ENCODE measurements at regions not wholly inside any gene's neighbourhood (a gene's known extent, or its start where the extent isn't known, plus 50 kb on each side); places are given as distances from the start of the nearest gene placed in this dataset.

DNA sequence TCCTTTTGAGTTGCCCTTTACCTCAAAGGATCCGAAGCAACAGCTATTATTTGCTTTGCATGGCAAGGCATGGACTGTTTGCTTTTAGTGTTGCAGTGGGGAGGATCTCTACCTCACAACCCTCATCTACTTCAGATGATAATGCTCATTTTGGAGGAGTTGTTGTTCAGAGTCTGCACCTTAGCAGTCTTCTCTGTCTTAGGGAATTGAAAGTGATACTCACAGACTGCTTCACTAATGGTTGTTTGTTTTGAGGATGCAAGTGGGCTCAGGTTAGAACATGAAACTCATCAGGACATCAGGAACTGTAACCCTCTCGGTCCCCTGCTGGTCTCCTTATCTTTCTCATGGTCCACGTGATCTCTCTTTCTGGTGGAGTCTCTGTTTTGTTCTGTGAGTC, 172.9 kb upstream of the ANKH start:
- 90% methylated on average over 3 of the region's 3 CpGs; no CpG with 5 or more reads in 1 of the 2 experiments for WGBS, 2 experiments (ENCODE audit: extremely low coverage in 1 of 2, insufficient coverage in 1 of 2, insufficient read length in 1 of 2, insufficient replicate concordance in 2 of 2, low coverage in 1 of 2, low lambda C conversion rate in 2 of 2, missing lambda C conversion rate in 1 of 2)
- no peak overlapping the region for H3K4ac ChIP-seq (replicated peaks; ENCODE audit: insufficient read length, low read depth, low read length)
- no peak overlapping the region for H2AK5ac ChIP-seq (ENCODE audit: low read depth, low read length)
- H4K20me1 ChIP-seq (replicated peaks in 1 of 2; ENCODE audit: control insufficient read depth in 1 of 2, insufficient read depth in 2 of 2, low read length in 2 of 2) = no peaks in the 10 kb centered on the region
- no peak overlapping the region for H3K4me2 ChIP-seq (ENCODE audit: insufficient read depth in 1 of 2, low read depth in 2 of 2, low read length in 2 of 2)
- no peaks in the 10 kb centered on the region for H3K79me2 ChIP-seq (ENCODE audit: control insufficient read depth in 1 of 2, insufficient read depth in 2 of 2, low read length in 2 of 2)
- no peaks in the 10 kb centered on the region for H3K27me3 ChIP-seq (replicated peaks in 1 of 4; ENCODE audit: control insufficient read depth in 3 of 4, extremely low read depth in 1 of 4, insufficient read depth in 3 of 4, low read length in 3 of 4)
- CTCF ChIA-PET (ENCODE audit: partially characterized antibody) = interaction anchor here (1.7 kb wide), 1 partner anchor 17 kb away, joined by 3 read pairs; no protein-coding TSS in a partner anchor
- H2BK20ac ChIP-seq (ENCODE audit: low read length) = no peak overlapping the region
- H3K9me3 ChIP-seq (ENCODE audit: insufficient read depth in 2 of 2, low read depth in 1 of 2, low read length in 1 of 2) = no peaks in the 10 kb centered on the region
- H3K18ac ChIP-seq (ENCODE audit: extremely low read depth, low read length) = no peak overlapping the region
- H2BK12ac ChIP-seq (ENCODE audit: low read depth, low read length) = no peak overlapping the region
- FAIRE-seq = no peak
- no peaks in the 10 kb centered on the region for H3K79me1 ChIP-seq (ENCODE audit: low read depth, low read length)
- H3K36me3 ChIP-seq (ENCODE audit: control insufficient read depth in 2 of 4, insufficient read depth in 4 of 4, low read length in 3 of 4) = no peaks in the 10 kb centered on the region
- H3K14ac ChIP-seq (ENCODE audit: insufficient read length) = no peak overlapping the region
- H3K4me1 ChIP-seq (replicated peaks in 1 of 4; ENCODE audit: control insufficient read depth in 3 of 4, insufficient read depth in 4 of 4, low read length in 3 of 4) = no peaks in the 10 kb centered on the region
- no peak overlapping the region for H4K8ac ChIP-seq (ENCODE audit: extremely low read depth, insufficient read depth, low read length)
- no peak overlapping the region for H3K27ac ChIP-seq (ENCODE audit: low read depth, low read length)
- no peak overlapping the region for H3K9ac ChIP-seq (replicated peaks in 1 of 4; ENCODE audit: extremely low read depth in 1 of 4, low read depth in 3 of 4, low read length in 3 of 4)
- no peak overlapping the region for H3K56ac ChIP-seq (replicated peaks; ENCODE audit: insufficient read length, low read depth, low read length)
- POLR2A ChIA-PET (ENCODE audit: partially characterized antibody) = no interaction called here
- H2BK5ac ChIP-seq (ENCODE audit: low read depth, low read length) = no peak overlapping the region
- no peak overlapping the region for H4K91ac ChIP-seq (replicated peaks; ENCODE audit: insufficient read length, low read length)
- H3K23me2 ChIP-seq (ENCODE audit: low read depth, low read length) = no peaks in the 10 kb centered on the region
- H2BK15ac ChIP-seq (ENCODE audit: low read length) = no peak overlapping the region
- DNase-seq (ENCODE audit: low read depth in 1 of 2, low spot score in 2 of 2) = no peak
- H4K5ac ChIP-seq (ENCODE audit: insufficient read length, low read depth, low read length) = no peak overlapping the region
- H3K4me3 ChIP-seq (ENCODE audit: extremely low read depth in 1 of 4, insufficient read depth in 2 of 4, low read depth in 3 of 4, low read length in 4 of 4) = no peak overlapping the region
- no peak overlapping the region for H2AFZ ChIP-seq (ENCODE audit: low read length)
- TF ChIP-seq CTCF (IDR thresholded peaks at IDR 0.05; ENCODE audit: control extremely low read depth in 1 of 3, insufficient read depth in 1 of 3, low read depth in 1 of 3, low read length in 3 of 3) = no peak
- no peak for TF ChIP-seq POLR2AphosphoS5 (IDR thresholded peaks at IDR 0.05; ENCODE audit: low read depth, low read length)
- TF ChIP-seq SIRT6 (IDR thresholded peaks at IDR 0.05; ENCODE audit: low read length) = no peak
- TF ChIP-seq HDAC6 (IDR thresholded peaks at IDR 0.05; ENCODE audit: low read depth, low read length) = no peak
- no peak for TF ChIP-seq BRCA1 (IDR thresholded peaks at IDR 0.05; ENCODE audit: low read depth, low read length)
- TF ChIP-seq RBBP5 (IDR thresholded peaks at IDR 0.05; ENCODE audit: borderline replicate concordance, low read depth, low read length) = no peak
- no peak for TF ChIP-seq BCL11A (IDR thresholded peaks at IDR 0.05; ENCODE audit: low read depth in 2 of 2, low read length in 2 of 2)
- TF ChIP-seq, protein P1, sequence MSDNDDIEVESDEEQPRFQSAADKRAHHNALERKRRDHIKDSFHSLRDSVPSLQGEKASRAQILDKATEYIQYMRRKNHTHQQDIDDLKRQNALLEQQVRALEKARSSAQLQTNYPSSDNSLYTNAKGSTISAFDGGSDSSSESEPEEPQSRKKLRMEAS (IDR thresholded peaks at IDR 0.05) = no peak
- no peak for TF ChIP-seq MAFK (IDR thresholded peaks at IDR 0.05; ENCODE audit: low read depth, low read length)
- no peak overlapping the region for H2BK120ac ChIP-seq (replicated peaks; ENCODE audit: low read depth, low read length)
- no peak overlapping the region for H3K23ac ChIP-seq (ENCODE audit: insufficient read length)

Data from H1 (cell line).